HepG2 (cell line): ENCODE measurements at regions not wholly inside any gene's neighbourhood (a gene's known extent, or its start where the extent isn't known, plus 50 kb on each side); places are given as distances from the start of the nearest gene placed in this dataset.

Experiments used
- ATAC-seq: fragments of 200-7000 bp; cut with Tn5 transposase; 3 replicates; pipeline ENCODE4 v1.9.1; 2020; ENCODE audit warnings: mild to moderate bottlenecking, moderate library complexity
- BruUV-seq: library from RNA; stranded (reverse); fragments of 400-500 nt; replicated peaks from 2 replicates; lab custom pipeline; 2021; lab: Mats Ljungman, UMichigan
- CTCF ChIA-PET: fragments of 300-600 bp; formaldehyde crosslinking; extraction: SDS; loops from one replicate; lab custom pipeline; 2021; ENCODE audit warnings: low total read pairs, inconsistent platforms, low intra/inter-chr PET ratio; lab: Yijun Ruan, JAX
- POLR2A ChIA-PET: fragments of 350-600 bp; sonication (Branson Sonifier 250); formaldehyde crosslinking; loops from one replicate; lab custom pipeline; 2020; ENCODE audit warnings: antibody characterized with exemption, inconsistent platforms; lab: Yijun Ruan, JAX
- DNase-seq: peaks from one replicate; pipeline ENCODE4 v3.0.0-alpha.2; 2015; ENCODE audit warnings: low spot score
- FAIRE-seq: peaks from 3 replicates; lab custom pipeline; 2011; peaks lifted over from hg19 to GRCh38; lab: Jason Lieb, UNC
- H2AFZ ChIP-seq: one replicate; pipeline ENCODE4 v1.6.1; 2011; ENCODE audit warnings: low read length, inconsistent platforms
- H3K27ac ChIP-seq: fragments of 300-600 bp; 3 replicates; pipeline ENCODE4 v1.8.0; 2011; ENCODE audit warnings: mixed run types, mild to moderate bottlenecking, mixed read lengths, low read length, inconsistent platforms; ENCODE audit not compliant: insufficient read depth; ENCODE audit errors: extremely low read length
- H3K27me3 ChIP-seq, 2 experiments: fragments of 200-600 bp in 1 of 2; 2 replicates in 1 of 2; 3 replicates in 1 of 2; pipeline versions ENCODE4 v1.6.0 to v1.8.0; 2011; ENCODE audit warnings: low read length in 2 of 2, mild to moderate bottlenecking in 2 of 2, moderate library complexity in 2 of 2, inconsistent platforms in 1 of 2; ENCODE audit not compliant: insufficient read depth in 2 of 2, control insufficient read depth in 1 of 2
- H3K36me3 ChIP-seq, 2 experiments: fragments of 200-600 bp in 1 of 2; replicated peaks in 1 of 2; 2 replicates in 1 of 2; 3 replicates in 1 of 2; pipeline versions ENCODE4 v1.5.1 to v1.8.0; 2011; ENCODE audit warnings: low read length in 2 of 2, inconsistent platforms in 1 of 2; ENCODE audit not compliant: insufficient read depth in 2 of 2, control insufficient read depth in 1 of 2
- H3K4me1 ChIP-seq: 2 replicates; pipeline ENCODE4 v1.5.1; 2012; ENCODE audit warnings: low read length, inconsistent platforms; ENCODE audit not compliant: insufficient read depth
- H3K4me2 ChIP-seq: 2 replicates; pipeline ENCODE4 v1.6.0; 2011; ENCODE audit warnings: low read depth, low read length, inconsistent platforms
- H3K4me3 ChIP-seq, 3 experiments: fragments of 200-600 bp in 1 of 3; sonication (generic), shearing (Covaris generic) in 1 of 3; replicated peaks in 1 of 3; 2 replicates each; pipeline ENCODE4 v1.5.1; 2011 to 2016; ENCODE audit warnings: low read length in 3 of 3, inconsistent platforms in 2 of 3, low read depth in 2 of 3, mild to moderate bottlenecking in 2 of 3, control low read depth in 1 of 3, mixed read lengths in 1 of 3; ENCODE audit not compliant: insufficient read depth in 1 of 3
- H3K79me2 ChIP-seq: one replicate; pipeline ENCODE4 v1.6.1; 2011; ENCODE audit warnings: low read length, inconsistent platforms; ENCODE audit not compliant: insufficient read depth
- H3K9ac ChIP-seq: 2 replicates; pipeline ENCODE4 v1.6.0; 2011; ENCODE audit warnings: mild to moderate bottlenecking, low read depth, low read length, inconsistent platforms; ENCODE audit not compliant: insufficient read depth
- H3K9me3 ChIP-seq: 2 replicates; pipeline ENCODE4 v1.5.1; 2012; ENCODE audit warnings: mild to moderate bottlenecking, low read length
- H4K20me1 ChIP-seq: 2 replicates; pipeline ENCODE4 v1.6.0; 2011; ENCODE audit warnings: inconsistent platforms, mild to moderate bottlenecking, low read length, moderate library complexity; ENCODE audit not compliant: insufficient read depth
- ATF6 ChIP-seq: sonication (generic); formaldehyde crosslinking; conservative IDR thresholded peaks from 2 replicates; pipeline ENCODE4 v1.4.0; 2020; ENCODE audit warnings: missing genetic modification reagents
- KDM2A ChIP-seq: sonication (generic); formaldehyde crosslinking; IDR thresholded peaks from 2 replicates; pipeline ENCODE4 v1.4.0; 2020; ENCODE audit warnings: low read depth, missing genetic modification reagents, borderline replicate concordance
- PRPF4 ChIP-seq: fragments of 200-400 bp; formaldehyde crosslinking; IDR thresholded peaks from 2 replicates; pipeline ENCODE4 v1.6.1; 2016; ENCODE audit warnings: low read length, low read depth; ENCODE audit not compliant: poor library complexity, severe bottlenecking
- SRF ChIP-seq: IDR thresholded peaks from 2 replicates; pipeline ENCODE4 v1.6.1; 2011; ENCODE audit warnings: mild to moderate bottlenecking, low read depth, low read length, moderate library complexity
- TCF12 ChIP-seq, 2 experiments: fragments of 450-650 bp in 1 of 2; sonication (generic) in 1 of 2; formaldehyde crosslinking in 1 of 2; IDR thresholded peaks; 2 replicates each; pipeline versions ENCODE4 v1.6.1 to v1.8.0; 2017 to 2022; ENCODE audit warnings: antibody characterized with exemption in 1 of 2, mild to moderate bottlenecking in 1 of 2, missing genetic modification reagents in 1 of 2, moderate library complexity in 1 of 2
- U2AF1 ChIP-seq: fragments of 200-400 bp; formaldehyde crosslinking; optimal IDR thresholded peaks from 2 replicates; pipeline ENCODE3; 2017; ENCODE audit warnings: mild to moderate bottlenecking, low read depth, low read length
- ZBTB43 ChIP-seq: sonication (generic); formaldehyde crosslinking; conservative IDR thresholded peaks from 2 replicates; pipeline ENCODE4 v1.4.0; 2020; ENCODE audit warnings: missing genetic modification reagents
- ZNF101 ChIP-seq: sonication (generic); formaldehyde crosslinking; IDR thresholded peaks from 2 replicates; pipeline ENCODE4 v1.4.0; 2020; ENCODE audit warnings: mild to moderate bottlenecking, low read depth, missing genetic modification reagents, borderline replicate concordance
- ZNF513 ChIP-seq: sonication (generic); formaldehyde crosslinking; conservative IDR thresholded peaks from 2 replicates; pipeline ENCODE4 v1.5.0; 2020; ENCODE audit warnings: missing genetic modification reagents
- ZNF609 ChIP-seq: sonication (generic); formaldehyde crosslinking; IDR thresholded peaks from 2 replicates; pipeline ENCODE4 v1.4.0; 2020; ENCODE audit warnings: mild to moderate bottlenecking, missing genetic modification reagents, borderline replicate concordance
- ZNF776 ChIP-seq: sonication (generic); formaldehyde crosslinking; IDR thresholded peaks from 2 replicates; pipeline ENCODE4 v1.4.0; 2020; ENCODE audit warnings: mild to moderate bottlenecking, missing genetic modification reagents
- ZZZ3 ChIP-seq: sonication (generic); formaldehyde crosslinking; IDR thresholded peaks from 2 replicates; pipeline ENCODE4 v1.4.0; 2020; ENCODE audit warnings: missing genetic modification reagents, mild to moderate bottlenecking, borderline replicate concordance
- WGBS: methylation state at CpG from one replicate; pipeline ENCODE4 v1.1.6; 2017; ENCODE audit warnings: low lambda C conversion rate; 5-methylcytosine and 5-hydroxymethylcytosine counted together
- in situ Hi-C: cut with HindIII; loops from 2 replicates; pipeline ENCODE4 v1.10.0; 2017; ENCODE audit warnings: low pct_unique_long_range_greater_than_20kb; ENCODE audit not compliant: extremely low pct_ligation_motif_present
- intact Hi-C: fragments of 100-400 bp; cut with micrococcal nuclease; formaldehyde crosslinking; loops from one replicate; pipeline ENCODE4 v1.10.0; 2022; ENCODE audit not compliant: unreplicated experiment

- no peak for DNase-seq
- Histone ChIP-seq H3K27me3 (no peaks in the 10 kb centered on the region), H3K9ac (no peak overlapping the region), H3K9me3 (no peaks in the 10 kb centered on the region), H3K36me3 (no peaks in the 10 kb centered on the region), H3K4me2 (no peak overlapping the region), H3K4me1 (no peaks in the 10 kb centered on the region), H2AFZ (no peak overlapping the region), H4K20me1 (no peaks in the 10 kb centered on the region), H3K4me3 (no peak overlapping the region), H3K79me2 (no peaks in the 10 kb centered on the region), H3K27ac (no peak overlapping the region)
- no TSS peak for BruUV-seq
- ChIA-PET POLR2A (no interaction called here), CTCF (no interaction called here)
- no peak for FAIRE-seq
- TF ChIP-seq KDM2A (CRISPR knock-in tag) (no peak), ZZZ3 (no peak), ATF6 (no peak), ZNF513 (CRISPR knock-in tag) (no peak), ZNF101 (CRISPR knock-in tag) (no peak), ZNF609 (CRISPR knock-in tag) (no peak), TCF12 (IDR thresholded peaks at IDR 0.05) (no peak), TCF12 (CRISPR knock-in tag; IDR thresholded peaks at IDR 0.05) (no peak), PRPF4 (no peak), U2AF1 (no peak), ZBTB43 (CRISPR knock-in tag) (no peak), SRF (no peak), ZNF776 (CRISPR knock-in tag) (no peak)
- intact Hi-C loops: no loop called here
- WGBS: 1% methylated on average over 2 of the region's 2 CpGs
- in situ Hi-C loops: no loop called here
- ATAC-seq: no peak
Observed at GRCh38 chr3:18134386-18135059, 290.6 kb downstream of the SATB1 start.
